ENCODE measurements at regions not wholly inside any gene's neighbourhood (a gene's known extent, or its start where the extent isn't known, plus 50 kb on each side); places are given as distances from the start of the nearest gene placed in this dataset.

- no peaks in the 10 kb centered on the region for H3K36me3 ChIP-seq (ENCODE audit: control insufficient read depth in 1 of 2, insufficient read depth in 2 of 2, low read length in 2 of 2)
- no peak for DNase-seq (ENCODE audit: low read depth, low spot score)
- ChIA-PET POLR2A (no interaction called here), CTCF (no interaction called here), RAD21 (ENCODE audit: low non-redundant PET in 1 of 2, low total read pairs in 2 of 2, uncharacterized antibody in 2 of 2, unreplicated experiment in 2 of 2) (no interaction called here)
- no peaks in the 10 kb centered on the region for H4K20me1 ChIP-seq (ENCODE audit: insufficient read depth)
- intact Hi-C loops (cut with micrococcal nuclease) = no loop called here
- H3K4me3 ChIP-seq (replicated peaks in 1 of 2; ENCODE audit: low read depth in 1 of 2, low read length in 2 of 2) = no peak overlapping the region
- H3K27me3 ChIP-seq (ENCODE audit: insufficient read depth, low read length) = peaks cover 24% of the 10 kb centered on the region
- no peak overlapping the region for H3K4me2 ChIP-seq (ENCODE audit: low read length)
- TF ChIP-seq CEBPB (IDR thresholded peaks at IDR 0.05; ENCODE audit: low read depth) (no peak), POLR2AphosphoS5 (IDR thresholded peaks at IDR 0.05; ENCODE audit: low read depth, low read length) (no peak), ATF3 (IDR thresholded peaks at IDR 0.05) (no peak), SP1 (IDR thresholded peaks at IDR 0.05; ENCODE audit: low read depth) (no peak), JUND (IDR thresholded peaks at IDR 0.05) (no peak), CBX3 (IDR thresholded peaks at IDR 0.05; ENCODE audit: low read depth) (no peak), EZH2 (IDR thresholded peaks at IDR 0.05) (no peak), CTCF (IDR thresholded peaks at IDR 0.05 in 2 of 3, conservative IDR thresholded peaks at IDR 0.05 in 1 of 3; ENCODE audit: borderline replicate concordance in 1 of 3, insufficient read depth in 1 of 3, low read depth in 2 of 3, low read length in 2 of 3) (no peak), ZFX (IDR thresholded peaks at IDR 0.05) (no peak), ELF1 (IDR thresholded peaks at IDR 0.05; ENCODE audit: borderline replicate concordance, low read depth) (no peak), MAX (IDR thresholded peaks at IDR 0.05) (no peak), EZH2phosphoT487 (IDR thresholded peaks at IDR 0.05; ENCODE audit: borderline replicate concordance) (no peak), ZBTB33 (IDR thresholded peaks at IDR 0.05; ENCODE audit: extremely low read depth, insufficient replicate concordance, low read length) (no peak), REST (IDR thresholded peaks at IDR 0.05; ENCODE audit: low read depth) (no peak), EGR1 (IDR thresholded peaks at IDR 0.05; ENCODE audit: low read depth) (no peak), ZNF274 (IDR thresholded peaks at IDR 0.05; ENCODE audit: low read depth, low read length) (no peak), SRF (IDR thresholded peaks at IDR 0.05; ENCODE audit: low read depth) (no peak)
- ATAC-seq = no peak
- no peaks in the 10 kb centered on the region for H3K9me3 ChIP-seq (ENCODE audit: control insufficient read depth in 1 of 2, insufficient read depth in 1 of 2, low read depth in 1 of 2, low read length in 2 of 2)
- no peaks in the 10 kb centered on the region for H3K9me2 ChIP-seq (ENCODE audit: insufficient read depth)
- no TSS peak for BruUV-seq (replicated peaks)
- no peaks in the 10 kb centered on the region for H3K79me2 ChIP-seq (ENCODE audit: insufficient read depth, low read length)
- H3K27ac ChIP-seq (ENCODE audit: low read depth, low read length) = no peak overlapping the region
- no peak overlapping the region for H2AFZ ChIP-seq (ENCODE audit: low read depth, low read length, poor library complexity, severe bottlenecking)
- H3K4me1 ChIP-seq (ENCODE audit: control insufficient read depth in 1 of 2, insufficient read depth in 2 of 2, low read length in 2 of 2) = no peaks in the 10 kb centered on the region
- no peak overlapping the region for H3K9ac ChIP-seq (ENCODE audit: low read length)
Measured at GRCh38 chr13:31528176-31528575, 211.2 kb upstream of the RXFP2 start.
